ENCODE measurements at regions not wholly inside any gene's neighbourhood (a gene's known extent, or its start where the extent isn't known, plus 50 kb on each side); places are given as distances from the start of the nearest gene placed in this dataset.
"Not testable (repeated sequence)": the region's sequence is repeated elsewhere in the genome, so short reads cannot be mapped to it uniquely, and the experiment has no call there.

DNA sequence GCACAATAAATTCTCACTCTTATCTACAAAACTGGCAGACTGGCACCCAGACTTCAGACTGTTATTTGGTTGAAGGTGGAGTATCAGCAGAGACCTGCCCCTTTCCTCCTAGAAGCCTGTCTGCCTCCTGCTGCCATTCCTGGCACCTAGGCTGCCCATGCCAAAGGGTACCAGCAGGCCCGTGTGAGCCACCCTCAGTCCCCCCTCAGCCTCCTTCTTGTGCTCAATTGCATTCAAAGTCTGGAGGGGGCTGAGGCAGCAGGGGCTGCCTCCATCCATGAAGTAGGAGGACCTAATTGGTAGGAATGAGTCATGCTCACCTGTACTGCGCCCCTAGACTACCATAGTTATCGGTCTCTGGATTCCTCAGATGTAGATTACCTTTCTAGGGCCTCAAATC, 440.9 kb upstream of the GRM3 start:
- DNase-seq (ENCODE audit: low read depth, low spot score): no peak

DNA sequence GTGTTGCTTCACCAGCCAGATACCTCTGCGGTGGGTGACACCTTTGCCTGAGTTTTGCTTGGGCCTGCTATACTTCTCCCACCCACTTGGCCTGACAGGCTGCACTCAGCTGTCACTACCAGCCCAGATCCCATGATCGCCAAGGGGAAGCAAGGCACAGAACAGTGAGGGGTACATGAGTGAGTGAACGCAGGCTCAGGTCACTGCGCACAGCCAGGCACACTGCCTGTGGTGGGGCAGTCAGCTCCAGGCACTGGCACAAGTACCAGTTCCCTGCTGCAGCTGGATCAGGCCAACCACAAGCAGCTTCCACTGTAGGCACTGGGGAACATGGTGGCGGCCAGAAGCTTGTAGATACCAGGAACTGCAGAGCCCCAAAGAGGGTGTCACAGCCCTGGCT, 441.9 kb upstream of the GRM3 start:
- no peak for DNase-seq (ENCODE audit: low read depth, low spot score)

DNA sequence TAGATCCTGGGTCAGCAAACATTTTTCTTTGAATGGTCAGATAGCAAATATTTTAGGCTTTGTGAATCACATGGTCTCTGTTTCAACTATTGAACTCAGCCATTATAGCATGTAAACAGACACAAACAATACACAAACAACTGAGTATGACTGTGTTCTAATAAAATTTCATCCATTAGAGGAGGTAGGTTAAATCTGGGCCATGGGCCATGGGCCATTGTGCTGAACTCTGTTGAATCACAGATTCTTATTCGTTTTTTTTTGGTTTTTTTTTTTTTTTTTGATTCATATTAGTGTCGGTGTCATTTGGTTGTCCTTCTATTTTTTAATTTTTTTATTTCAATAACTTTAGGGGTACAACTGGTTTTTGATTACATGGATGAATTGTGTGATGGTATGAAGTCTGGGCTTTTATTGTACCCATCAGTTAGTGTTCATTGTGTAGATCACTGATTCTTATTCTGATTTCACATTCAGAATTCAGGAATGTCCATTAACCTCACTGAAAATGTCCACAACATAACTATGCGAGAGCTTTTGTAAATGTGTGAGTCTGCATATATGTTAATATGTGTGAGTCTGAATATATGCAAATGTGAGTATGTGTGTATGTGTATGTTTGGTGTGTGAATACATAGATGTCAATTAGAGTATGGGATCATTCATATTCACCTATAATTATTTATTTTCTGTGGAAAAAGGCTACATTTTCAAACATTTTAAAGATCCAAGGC, 443.7 kb upstream of the GRM3 start:
- DNase-seq (ENCODE audit: low read depth, low spot score): no peak

DNA sequence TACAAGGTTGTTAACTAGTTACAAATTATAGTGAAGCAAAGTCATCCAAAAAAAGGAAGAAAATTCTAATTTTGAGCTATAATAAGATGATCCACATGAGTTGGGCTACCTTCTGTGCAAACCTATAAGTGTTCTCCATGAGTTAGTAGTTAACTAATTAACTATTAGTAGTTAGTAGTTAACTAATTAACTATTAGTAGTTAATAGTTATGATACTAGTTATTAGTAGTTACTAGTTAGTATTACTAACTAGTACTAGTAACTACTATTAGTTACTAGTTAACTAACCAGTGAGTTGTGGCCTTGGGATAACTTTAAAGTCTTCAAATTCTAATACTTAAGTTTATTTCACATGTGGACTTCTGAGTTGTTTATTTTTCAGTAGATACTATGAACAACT, 453.4 kb upstream of the GRM3 start:
- no peak for DNase-seq (ENCODE audit: low read depth, low spot score)

DNA sequence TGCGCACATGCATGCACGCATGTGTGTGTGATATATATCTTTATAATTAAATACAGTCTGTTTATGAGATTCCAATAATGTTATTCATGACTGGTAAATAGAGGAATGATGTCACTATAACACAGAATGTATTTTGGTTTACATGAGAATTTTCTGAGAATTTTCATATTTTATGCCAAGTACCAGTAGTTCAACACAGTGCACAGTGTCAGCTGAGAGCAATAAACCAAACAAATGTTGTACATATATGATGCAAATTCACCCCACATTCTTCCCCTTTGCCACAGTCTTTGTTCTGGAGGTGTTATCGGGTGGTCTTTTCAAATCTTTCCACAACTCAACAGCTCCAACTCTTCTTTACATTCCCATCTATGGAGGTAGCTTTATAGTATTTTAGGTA, 462.2 kb upstream of the GRM3 start:
- DNase-seq (ENCODE audit: low read depth, low spot score): no peak

DNA sequence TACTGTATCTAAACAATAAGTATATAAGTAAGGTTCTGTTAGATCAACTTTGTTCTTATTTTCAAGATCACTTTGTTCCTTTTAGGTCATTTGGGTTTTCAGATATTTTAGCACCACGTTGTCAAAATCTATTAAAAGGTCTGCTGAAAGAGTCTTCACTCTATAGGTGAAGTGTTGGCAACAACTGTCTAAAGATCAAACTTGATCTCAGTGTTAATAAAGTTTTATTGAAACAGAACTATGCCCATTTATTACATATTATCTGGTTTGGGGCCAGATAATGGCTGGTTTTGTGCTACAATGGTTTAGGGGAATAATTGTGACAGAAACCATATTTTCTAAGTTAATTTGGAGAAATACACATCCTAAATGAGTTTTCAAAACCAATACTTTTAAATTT, 478.9 kb upstream of the GRM3 start:
- no peak for DNase-seq (ENCODE audit: low read depth, low spot score)

DNA sequence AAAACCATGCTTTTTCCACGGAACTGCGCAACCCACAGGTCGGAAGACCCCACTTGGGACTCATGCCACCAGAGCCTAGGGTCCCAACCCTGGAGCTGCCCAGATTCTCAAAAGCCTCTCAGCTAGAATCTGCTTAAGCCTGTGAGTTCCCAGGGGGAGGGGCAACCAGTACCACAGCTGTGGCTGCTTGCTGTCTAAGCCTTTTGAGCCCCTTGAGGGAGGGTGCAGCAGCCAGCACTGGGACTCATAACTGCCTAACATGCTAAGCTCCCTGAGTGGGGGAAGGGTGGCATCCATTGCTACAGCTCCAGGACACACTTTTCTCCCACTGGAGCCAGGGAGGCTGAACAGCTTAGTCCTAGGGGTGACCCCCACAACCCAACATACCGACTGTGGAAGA, 485.6 kb upstream of the GRM3 start:
- no peak for DNase-seq (ENCODE audit: low read depth, low spot score)

DNA sequence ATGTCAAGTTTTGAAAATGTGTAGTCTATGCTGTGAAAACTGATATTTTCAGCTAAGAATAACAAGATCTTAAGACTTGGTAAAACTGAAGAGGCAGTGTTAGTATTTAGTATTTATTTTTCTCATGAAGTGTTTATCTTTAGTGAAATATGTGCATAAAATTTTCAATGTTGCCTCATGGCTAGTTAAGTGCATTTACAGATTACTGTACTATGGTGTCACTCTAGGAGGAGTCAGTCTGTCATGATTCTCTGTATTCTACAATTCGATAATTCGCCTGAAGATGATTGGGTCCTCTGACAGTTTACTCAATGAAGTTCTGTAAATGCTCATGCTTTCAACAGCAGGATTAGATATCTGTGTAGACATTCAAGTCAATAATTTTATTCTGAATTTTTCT, 488.1 kb upstream of the GRM3 start:
- DNase-seq (ENCODE audit: low read depth, low spot score): no peak

DNA sequence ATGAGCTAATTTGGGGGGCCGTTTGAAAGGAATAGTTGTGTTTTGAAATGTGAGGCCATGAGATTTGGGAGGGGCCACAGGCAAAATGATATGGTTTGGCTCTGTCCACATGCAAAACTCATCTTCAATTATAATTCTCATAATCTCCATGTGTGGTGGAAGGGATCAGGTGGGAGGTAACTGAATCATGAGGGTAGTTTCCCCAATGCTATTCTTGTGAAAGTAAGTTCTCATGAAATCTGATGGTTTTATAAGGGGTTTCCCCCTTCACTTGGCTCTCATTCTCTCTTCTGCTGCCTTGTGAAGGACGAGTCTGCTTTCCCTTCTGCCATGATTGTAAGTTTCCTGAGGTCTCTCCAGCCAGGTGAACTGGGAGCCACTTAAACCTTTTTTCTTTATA, 490.8 kb upstream of the GRM3 start:
- no peak for DNase-seq (ENCODE audit: low read depth, low spot score)

DNA sequence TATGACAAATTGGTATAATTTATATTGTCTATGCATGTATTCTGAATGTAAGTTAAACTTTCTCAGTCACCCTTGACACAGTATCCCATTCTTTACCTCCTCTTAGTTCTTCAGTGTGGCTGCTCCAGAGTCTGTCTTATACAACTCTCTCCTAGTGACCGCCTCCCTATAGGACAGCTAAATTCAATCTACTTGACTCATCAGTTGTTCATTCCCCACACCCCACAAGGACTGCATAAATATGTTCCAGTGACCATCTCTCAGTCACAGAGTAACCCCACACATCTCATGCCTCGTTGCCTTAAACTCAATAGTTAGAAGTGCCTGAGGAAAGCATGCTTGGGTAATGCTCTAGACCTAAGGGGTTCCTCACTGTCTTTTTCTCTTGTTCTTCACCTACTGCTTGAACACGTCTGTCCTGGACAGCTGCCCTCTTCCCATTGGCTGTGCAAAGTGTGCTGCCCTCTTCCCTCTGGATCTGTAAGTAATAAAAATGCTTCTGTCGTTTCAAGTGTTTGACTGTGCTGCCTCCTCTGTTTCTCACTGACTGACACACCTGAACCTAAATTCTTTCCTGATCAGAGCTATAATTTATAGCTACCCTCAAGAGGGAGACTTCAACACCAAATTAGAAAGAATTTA, 494.6 kb upstream of the GRM3 start:
- no peak for DNase-seq (ENCODE audit: low read depth, low spot score)

DNA sequence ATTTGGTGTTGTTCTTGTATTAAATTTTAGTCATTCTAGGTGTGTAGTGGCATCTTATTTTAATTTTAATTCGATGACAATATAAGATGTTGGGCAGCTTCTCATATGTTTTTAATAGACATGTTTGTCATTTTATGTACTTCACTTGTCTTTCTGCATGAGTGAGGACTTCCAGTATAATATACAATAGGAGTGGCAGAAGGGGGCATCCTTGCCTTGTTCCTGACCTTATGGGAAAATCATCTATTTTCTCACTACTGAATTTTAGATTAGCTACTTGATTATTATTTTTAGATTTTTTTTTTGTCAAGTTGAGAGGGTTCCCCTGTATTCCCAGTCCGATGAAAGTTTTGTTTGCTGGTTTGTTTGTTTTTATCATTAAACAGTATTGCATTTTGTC, 495.2 kb upstream of the GRM3 start:
- DNase-seq (ENCODE audit: low read depth, low spot score): no peak

DNA sequence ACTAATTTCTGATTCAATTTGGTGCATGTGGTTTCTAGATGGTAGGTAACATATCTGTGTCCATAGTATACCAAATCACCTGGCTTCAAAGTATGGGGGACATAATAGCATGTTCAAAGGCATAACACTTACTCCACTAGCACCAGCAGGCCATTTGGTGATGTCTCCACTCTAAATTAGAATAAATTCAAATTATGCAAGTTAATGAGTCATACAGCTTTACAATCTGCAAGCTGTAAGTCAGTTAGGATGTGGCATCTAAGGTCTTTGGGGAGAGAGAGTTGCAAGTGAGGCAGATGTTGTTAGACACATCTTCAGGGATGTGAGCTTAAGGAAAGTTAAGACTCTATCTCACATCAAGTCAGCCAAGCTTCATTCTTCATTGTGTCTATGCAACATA, 506.4 kb upstream of the GRM3 start:
- DNase-seq (ENCODE audit: low read depth, low spot score): no peak

DNA sequence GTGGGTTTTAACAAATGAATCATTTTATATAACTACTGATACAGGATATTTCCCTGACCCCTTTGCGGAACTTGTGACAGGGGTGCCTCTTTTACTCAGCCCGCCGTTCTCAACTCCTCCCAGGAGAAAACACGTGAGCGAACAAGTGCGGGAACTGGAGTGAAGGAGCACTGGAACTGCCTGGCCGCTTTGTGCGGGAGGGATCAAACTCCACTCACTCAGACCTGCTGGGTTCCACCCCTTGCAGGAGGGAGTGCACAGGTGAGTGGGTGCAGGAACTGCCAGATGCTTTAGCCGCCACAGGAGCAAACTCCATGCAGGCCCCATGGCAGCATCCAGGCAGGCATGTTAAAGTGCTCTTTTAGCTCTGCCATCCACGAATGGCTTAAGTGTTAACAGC, 513.4 kb upstream of the GRM3 start:
- no peak for DNase-seq (ENCODE audit: low read depth, low spot score)

DNA sequence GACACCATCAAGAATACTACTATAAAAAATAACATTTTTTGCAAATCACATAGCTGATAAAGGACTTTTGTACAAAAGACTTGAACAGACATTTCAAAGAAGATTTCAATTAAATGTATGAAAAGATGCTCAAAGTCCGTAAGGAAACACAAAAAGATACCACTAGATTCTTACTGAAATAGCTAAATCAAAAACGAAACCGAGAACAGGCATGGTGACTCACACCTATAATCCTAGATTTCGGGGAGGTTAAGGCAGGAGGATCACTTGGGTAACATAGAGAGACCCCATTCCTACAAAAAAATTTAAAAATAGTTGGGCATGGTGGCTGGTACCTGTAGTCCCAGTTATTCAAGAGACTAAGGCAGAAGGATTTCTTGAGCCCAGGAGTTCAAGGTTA, 520.2 kb upstream of the GRM3 start:
- DNase-seq (ENCODE audit: low read depth, low spot score): no peak

DNA sequence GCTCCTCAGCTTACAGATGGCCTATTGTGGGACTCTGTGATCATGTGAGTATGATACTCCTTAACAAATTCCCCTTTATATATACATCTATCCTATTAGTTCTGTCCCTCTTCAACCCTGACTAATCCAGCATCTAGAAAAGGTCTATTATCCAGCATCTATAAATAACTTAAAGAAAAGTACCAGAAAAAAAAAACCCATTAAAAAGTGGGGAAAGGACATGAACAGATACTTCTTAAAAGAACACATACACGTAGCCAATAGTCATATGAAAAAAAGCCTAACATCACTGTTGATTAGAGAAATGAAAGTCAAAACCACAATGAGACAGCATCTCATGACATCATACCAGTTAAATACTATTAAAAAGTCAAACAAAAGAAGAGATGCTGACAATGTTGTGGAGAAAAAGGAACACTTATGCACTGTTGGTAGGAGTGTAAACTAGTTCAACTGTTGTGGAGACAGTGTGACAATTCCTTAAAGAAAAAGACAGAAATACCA, 549.5 kb upstream of the GRM3 start:
- DNase-seq (ENCODE audit: low read depth, low spot score): no peak

DNA sequence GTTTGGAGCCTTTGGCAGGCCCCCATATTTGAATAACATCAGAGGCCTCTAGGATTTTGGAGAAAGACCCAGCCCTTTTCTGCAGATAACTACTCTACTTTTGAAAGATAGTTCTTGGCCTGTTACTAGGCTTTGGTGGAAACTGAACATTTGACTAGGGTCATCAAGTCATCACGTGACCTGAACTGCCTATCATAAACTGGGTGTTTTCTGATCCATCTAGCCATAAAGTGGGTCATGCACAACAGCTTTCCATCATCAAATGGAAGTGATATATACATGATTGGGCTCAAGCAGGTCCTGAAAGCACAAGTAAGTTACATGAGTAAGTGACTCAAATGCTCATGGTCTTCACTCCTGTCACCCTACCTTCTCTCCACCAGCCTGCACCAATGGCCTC, 552.3 kb upstream of the GRM3 start:
- no peak for DNase-seq (ENCODE audit: low read depth, low spot score)

DNA sequence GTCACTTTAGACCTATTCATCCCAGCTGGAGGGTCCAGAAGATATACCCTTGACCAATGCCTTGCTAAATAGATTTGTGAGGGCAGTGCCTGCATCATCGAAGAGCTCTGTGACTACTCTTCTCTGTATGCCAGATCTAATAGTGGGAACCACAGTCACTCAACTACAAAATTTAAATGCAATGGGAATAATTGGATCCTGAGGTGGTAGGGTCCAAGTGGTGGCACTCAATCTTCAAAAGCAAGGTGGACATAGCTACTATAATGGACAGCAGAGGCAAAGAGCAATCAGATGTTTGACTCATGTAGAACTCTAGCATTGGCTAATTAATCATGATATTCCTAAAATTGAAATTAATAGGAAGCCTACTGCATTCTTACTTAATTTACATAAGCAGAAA, 554.3 kb upstream of the GRM3 start:
- no peak for DNase-seq (ENCODE audit: low read depth, low spot score)

DNA sequence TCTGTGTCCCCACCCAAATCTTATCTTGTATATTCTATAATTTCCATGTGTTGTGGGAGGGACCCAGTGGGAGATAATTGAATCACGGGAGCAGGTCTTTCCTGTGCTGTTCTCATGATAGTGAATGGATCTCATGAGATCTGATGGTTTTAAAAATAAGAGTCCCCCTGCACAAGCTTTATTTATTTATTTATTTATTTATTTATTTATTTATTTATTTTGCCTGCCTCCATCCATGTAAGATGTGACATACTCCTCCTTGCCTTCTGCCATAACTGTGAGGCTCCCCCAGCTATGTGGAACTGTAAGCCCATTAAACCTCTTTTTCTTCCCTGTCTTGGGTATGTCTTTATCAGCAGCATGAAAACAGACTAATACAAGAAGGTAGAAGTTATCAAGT, 579.1 kb upstream of the GRM3 start:
- DNase-seq (ENCODE audit: low read depth, low spot score): not testable (repeated sequence)

DNA sequence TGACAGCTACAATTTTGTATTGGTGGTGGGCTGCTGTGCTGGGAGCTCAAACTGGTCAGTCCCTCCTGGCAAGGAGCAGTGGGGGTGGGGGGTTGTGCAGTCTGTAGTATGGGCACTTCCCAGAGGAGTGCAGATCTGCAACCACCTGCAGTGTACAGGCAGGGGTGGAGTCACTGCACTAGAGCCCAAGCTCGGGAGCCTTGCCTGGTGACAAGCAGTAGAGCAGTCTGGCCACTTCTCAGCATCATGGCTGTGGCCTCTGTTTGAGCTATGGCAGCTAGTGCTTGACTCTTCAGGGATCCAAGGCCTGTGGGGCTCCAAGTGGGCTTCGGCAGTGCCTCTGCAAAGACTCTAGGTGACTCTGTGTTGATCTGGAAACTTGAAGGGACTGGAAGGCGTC, 585.1 kb upstream of the GRM3 start:
- DNase-seq (ENCODE audit: low read depth, low spot score): no peak

DNA sequence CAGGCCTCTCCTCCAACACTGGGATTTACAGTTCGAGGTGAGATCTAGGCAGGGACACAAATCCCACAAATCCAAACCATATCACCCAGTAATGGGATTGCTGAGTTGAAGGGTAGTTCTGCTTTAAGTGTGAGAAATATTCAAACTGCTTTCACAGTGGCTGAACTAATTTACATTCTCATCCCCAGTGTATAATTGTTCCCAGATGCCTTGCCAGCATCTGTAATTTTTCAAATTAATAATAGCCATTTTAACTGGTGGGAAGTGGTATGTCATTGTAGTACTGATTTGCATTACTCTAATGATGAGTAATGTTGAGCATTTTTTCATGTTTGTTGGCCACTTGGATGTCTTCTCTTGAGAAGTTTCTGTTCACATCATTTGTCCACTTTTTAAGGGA, 592.8 kb upstream of the GRM3 start:
- DNase-seq (ENCODE audit: low read depth, low spot score): no peak

DNA sequence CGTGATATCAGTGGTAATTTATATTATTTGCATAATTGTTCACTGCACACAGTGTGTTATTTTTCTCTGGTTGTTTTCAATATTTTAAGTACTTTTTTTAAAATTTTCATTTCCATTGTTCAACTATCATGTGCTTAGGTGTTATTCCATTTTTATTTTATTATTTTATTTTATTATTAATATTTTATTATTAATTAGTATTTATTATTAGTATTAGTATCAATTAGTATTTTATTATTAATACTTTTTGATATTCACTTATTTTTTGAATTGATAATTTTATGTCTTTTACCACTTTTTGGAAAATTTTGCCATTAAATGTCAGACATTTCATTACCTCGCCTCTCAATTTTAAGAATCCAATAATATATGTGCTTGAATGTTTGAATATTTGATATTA, 593.8 kb upstream of the GRM3 start:
- no peak for DNase-seq (ENCODE audit: low read depth, low spot score)

DNA sequence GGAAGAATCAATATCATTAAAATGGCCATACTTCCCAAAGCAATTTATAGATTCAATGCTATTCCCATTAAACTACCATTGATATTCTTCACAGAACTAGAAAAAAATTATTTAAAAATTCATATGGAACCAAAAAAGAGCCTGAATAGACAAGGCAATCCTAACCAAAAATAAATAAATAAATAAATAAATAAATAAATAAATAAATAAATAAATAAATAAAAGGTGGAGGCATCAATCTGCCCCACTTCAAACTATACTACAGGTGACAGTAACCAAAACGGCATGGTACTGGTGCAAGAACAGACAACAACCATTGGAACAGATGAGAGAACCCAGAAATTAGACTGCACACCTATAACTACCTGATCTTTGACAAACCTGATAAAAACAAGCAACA, 598.5 kb upstream of the GRM3 start:
- DNase-seq (ENCODE audit: low read depth, low spot score): not testable (repeated sequence)

DNA sequence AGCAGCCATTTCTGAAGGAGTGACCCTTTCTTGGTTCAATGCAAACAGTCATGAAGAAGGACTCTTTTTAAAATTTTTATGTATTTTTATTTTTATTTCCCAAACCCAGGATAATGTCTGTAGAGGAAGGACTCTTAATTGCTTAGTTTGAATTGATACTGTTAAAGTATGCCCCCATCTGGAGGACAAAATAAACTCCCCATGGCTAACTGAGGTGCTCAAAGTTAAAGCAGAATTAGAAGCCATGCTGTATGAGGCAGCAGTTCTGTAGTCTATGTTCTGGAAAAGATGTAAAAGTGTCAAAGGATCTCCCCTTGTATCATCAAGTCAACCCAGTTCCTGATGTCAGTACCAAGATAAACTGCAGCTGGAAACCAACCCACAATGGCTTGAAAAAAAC, 617.9 kb upstream of the GRM3 start:
- no peak for DNase-seq (ENCODE audit: low read depth, low spot score)

DNA sequence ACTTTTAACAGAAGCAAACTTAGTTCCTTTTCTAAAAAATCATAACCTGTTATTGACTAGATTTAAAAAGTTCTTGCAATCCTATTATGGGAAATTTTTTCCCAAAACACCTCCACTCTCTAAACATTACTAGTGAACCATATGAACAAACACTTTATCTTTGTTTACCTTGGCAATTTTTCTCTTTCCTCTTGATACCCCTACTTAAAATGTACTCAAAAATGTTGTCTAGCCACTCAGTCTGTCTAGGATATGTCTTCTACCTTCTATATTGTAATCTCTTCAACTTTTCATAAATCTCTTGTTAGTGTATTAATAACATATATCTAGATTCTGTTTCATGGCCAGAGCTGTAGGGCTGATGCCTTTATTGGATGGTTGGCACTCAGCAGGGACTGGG, 630.0 kb upstream of the GRM3 start:
- DNase-seq (ENCODE audit: low read depth, low spot score): no peak

Measured in ELF-1 (cell line).